ENCODE measurements at regions not wholly inside any gene's neighbourhood (a gene's known extent, or its start where the extent isn't known, plus 50 kb on each side); places are given as distances from the start of the nearest gene placed in this dataset.
"Not testable (repeated sequence)": the region's sequence is repeated elsewhere in the genome, so short reads cannot be mapped to it uniquely, and the experiment has no call there.

DNA sequence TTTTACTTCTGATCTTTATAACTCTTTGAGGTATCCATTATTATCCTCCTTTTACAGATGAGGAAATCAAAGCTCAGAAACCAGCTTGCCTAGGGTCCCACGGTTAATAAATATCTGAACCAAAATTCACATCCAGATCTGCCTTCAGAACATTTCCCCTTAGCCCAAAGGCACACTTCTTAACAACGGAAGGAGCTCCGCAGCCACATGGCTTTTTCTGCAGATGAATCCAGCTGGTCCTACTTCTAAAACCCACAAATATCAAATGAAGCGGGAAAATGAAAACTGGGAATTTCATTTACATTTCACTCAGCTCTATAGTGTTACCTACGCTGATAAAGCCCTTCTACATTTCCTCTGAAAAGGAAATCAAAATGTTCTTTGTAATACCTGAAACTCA is 357.0 kb upstream of the ID2 start:
- DNase-seq (ENCODE audit: extremely low read depth in 1 of 2, low read depth in 1 of 2), result no peak

- DNase-seq (ENCODE audit: extremely low read depth in 1 of 2, low read depth in 1 of 2), result no peak
These were observed 354.3 kb upstream of the ID2 start for GRCh38 chr2:8327371-8328100.

- DNase-seq (ENCODE audit: extremely low read depth in 1 of 2, low read depth in 1 of 2), result no peak
These were observed 353.6 kb upstream of the ID2 start for GRCh38 chr2:8328217-8328616.

- no peak for DNase-seq (ENCODE audit: extremely low read depth in 1 of 2, low read depth in 1 of 2)
These were observed 351.9 kb upstream of the ID2 start for GRCh38 chr2:8329660-8330622.

- DNase-seq (ENCODE audit: extremely low read depth in 1 of 2, low read depth in 1 of 2), result no peak
These were observed 350.8 kb upstream of the ID2 start for GRCh38 chr2:8331068-8331467.

- no peak for DNase-seq (ENCODE audit: extremely low read depth in 1 of 2, low read depth in 1 of 2)
These were observed 349.2 kb upstream of the ID2 start for GRCh38 chr2:8332646-8333045.

DNA sequence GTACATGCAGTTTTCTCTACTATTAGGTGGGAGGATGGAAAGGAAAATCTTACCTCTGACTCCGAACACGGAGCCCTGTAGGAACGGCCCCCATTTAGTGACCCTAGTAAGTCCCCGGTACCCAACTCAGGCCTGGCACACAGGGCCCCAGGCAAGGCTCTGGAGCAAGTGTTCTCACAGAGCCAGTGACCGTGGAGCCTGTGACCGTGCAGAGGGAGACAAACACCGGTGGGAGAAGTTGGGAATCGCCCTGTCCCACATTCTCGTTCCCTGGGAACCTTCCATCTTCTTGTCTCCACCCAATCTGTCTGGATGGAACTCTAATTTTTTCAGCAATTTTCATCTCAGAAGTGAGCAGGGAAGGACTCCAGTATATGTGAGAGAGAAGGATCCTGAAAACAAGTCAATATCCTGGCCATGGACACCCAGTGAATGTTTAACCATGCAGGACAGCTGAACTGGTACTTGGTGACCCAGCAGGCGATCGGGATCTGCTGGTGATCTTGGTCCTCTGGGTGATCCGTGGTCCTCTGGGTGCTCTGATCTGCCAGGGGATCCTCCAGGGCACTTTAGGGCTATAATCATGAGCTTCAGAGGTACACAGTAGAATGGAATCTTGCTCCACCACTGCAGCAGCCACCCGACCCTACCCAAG is 348.6 kb upstream of the ID2 start:
- no peak for DNase-seq (ENCODE audit: extremely low read depth in 1 of 2, low read depth in 1 of 2)

GRCh38 chr2:8333832-8334187 is 348.0 kb upstream of the ID2 start:
- not testable (repeated sequence) for DNase-seq (ENCODE audit: extremely low read depth in 1 of 2, low read depth in 1 of 2)

DNA sequence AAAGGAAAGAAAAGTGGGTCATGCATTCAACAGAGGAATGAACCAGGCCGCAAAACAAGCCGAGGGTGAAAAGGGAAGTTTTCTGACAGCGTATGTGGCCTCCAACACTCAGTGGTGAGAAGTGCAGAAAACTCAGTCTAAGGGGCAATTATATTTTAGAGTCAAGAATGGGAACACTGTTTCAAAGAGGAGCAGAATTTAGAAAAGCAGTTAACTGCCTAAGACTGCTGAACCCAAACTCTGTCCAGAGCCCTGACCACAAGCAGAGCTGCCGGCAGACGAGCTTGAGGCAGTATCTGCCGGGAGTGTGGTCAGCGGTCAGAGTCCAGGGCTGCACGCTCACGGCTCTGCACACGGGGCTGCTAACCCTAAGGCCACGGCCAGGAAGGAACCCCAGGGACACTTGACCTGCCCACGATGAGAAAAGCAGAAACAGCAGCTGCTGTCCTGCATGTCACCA is 347.0 kb upstream of the ID2 start:
- no peak for DNase-seq (ENCODE audit: extremely low read depth in 1 of 2, low read depth in 1 of 2)

- DNase-seq (ENCODE audit: extremely low read depth in 1 of 2, low read depth in 1 of 2), result no peak
These were observed 346.1 kb upstream of the ID2 start for GRCh38 chr2:8335801-8336200.

DNA sequence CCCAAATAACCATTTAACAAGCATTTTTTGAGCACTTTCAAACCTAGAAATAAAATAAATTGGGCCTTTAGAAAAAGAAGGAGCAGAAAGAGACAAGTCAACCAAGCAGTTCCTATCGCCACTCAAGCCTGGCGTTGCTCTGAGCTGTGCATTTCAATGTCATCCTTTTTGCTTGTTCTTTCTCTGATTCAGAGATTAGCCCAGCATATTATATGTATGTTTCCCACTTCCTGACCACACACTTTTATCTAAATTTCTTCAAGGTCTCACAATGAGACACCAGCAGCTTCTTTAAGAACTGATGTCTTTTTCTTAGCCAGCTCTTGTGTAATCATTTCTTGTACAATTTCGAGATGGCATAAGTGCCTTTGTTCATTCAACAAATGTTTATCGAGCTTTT is 344.5 kb upstream of the ID2 start:
- no peak for DNase-seq (ENCODE audit: extremely low read depth in 1 of 2, low read depth in 1 of 2)

- DNase-seq (ENCODE audit: extremely low read depth in 1 of 2, low read depth in 1 of 2), result no peak
These were observed 339.4 kb upstream of the ID2 start for GRCh38 chr2:8342407-8342806.

DNA sequence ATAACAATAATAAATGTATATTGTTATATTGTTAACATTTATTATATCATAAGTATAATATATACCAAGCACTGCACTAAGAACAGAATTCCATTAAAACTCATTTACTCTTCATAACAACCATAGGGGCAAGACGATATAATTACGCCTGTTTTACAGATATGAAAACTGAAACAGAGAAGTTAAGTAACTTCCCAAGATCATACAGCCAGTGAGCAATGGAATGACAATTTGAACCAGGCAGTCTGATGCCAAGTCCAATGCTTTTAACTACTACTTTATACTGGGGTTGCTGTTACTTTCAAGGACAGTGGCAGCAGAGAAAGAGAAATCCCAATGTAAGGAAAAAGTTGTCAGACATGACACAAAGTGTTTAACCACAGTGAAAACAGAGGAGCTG is 338.8 kb upstream of the ID2 start:
- no peak for DNase-seq (ENCODE audit: extremely low read depth in 1 of 2, low read depth in 1 of 2)

- DNase-seq (ENCODE audit: extremely low read depth in 1 of 2, low read depth in 1 of 2), result no peak
These were observed 337.4 kb upstream of the ID2 start for GRCh38 chr2:8344144-8345097.

- DNase-seq (ENCODE audit: extremely low read depth in 1 of 2, low read depth in 1 of 2), result no peak
These were observed 336.7 kb upstream of the ID2 start for GRCh38 chr2:8345200-8345599.

GRCh38 chr2:8346208-8346607 is 335.6 kb upstream of the ID2 start:
- DNase-seq (ENCODE audit: extremely low read depth in 1 of 2, low read depth in 1 of 2), result no peak

DNA sequence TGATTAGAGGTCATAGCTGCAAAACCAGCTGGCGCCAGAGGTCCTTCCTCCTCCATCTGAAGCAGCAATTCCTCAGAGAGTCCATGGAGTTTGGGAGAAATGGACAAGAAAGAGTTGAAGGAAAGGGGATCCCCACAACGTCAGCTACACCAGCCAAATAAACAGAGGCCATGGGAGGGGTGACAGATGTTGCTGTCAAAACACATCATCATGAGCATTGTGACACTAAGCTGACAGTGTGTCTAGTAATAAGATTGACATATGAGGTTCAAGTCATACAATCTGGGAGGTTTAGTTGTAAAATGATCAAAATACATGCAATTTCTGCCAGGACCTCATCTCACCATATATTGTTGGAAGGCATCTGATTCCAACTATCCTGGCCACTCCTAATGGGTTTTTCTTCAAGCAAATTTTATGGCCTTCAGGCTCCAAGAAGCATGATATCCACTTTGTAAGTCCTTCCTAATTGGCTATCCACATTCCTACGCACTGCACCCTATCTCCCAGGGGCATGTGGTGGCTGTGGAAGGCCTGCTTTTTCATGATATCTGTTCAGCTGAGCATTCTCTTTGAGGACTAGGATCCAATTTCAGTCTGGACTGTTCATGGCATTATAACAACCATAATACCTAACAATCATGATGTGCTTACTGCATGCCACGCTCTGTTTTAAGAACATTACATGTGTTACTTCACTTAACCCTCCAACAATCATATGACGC is 335.0 kb upstream of the ID2 start:
- DNase-seq (ENCODE audit: extremely low read depth in 1 of 2, low read depth in 1 of 2), result no peak

GRCh38 chr2:8348911-8349310 is 332.9 kb upstream of the ID2 start:
- not testable (repeated sequence) for DNase-seq (ENCODE audit: extremely low read depth in 1 of 2, low read depth in 1 of 2)

GRCh38 chr2:8352296-8352695 is 329.6 kb upstream of the ID2 start:
- no peak for DNase-seq (ENCODE audit: extremely low read depth in 1 of 2, low read depth in 1 of 2)

DNA sequence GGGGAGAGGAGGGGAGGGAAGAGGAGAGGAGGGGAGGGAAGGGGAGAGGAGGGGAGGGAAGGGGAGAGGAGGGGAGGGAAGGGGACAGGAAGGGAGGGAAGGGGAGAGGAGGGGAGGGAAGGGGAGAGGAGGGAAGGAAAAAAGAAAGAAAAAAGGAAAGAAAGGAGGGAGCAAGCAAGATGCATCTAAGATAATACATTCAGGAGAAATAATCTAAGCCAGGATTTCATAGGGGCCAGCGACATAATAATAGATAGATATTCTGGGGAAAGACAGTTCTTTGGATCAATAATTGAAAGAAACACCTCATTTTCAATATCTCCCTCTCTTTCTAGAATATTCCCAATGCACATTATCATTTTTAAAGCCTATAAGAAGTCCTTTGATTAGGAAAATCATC is 328.9 kb upstream of the ID2 start:
- no peak for DNase-seq (ENCODE audit: extremely low read depth in 1 of 2, low read depth in 1 of 2)
